ENCODE measurements at regions not wholly inside any gene's neighbourhood (a gene's known extent, or its start where the extent isn't known, plus 50 kb on each side); places are given as distances from the start of the nearest gene placed in this dataset.
"Not testable (repeated sequence)": the region's sequence is repeated elsewhere in the genome, so short reads cannot be mapped to it uniquely, and the experiment has no call there.

- no peaks in the 10 kb centered on the region for H3K27me3 ChIP-seq (ENCODE audit: control insufficient read depth, insufficient read depth, low read length)
- H3K4me3 ChIP-seq (ENCODE audit: low read depth, low read length): no peak overlapping the region
- no peak for DNase-seq (ENCODE audit: low read depth)
- no peak for TF ChIP-seq CTCF (IDR thresholded peaks at IDR 0.05; ENCODE audit: insufficient read depth, low read length, poor library complexity, severe bottlenecking)
- no peaks in the 10 kb centered on the region for H3K36me3 ChIP-seq (ENCODE audit: control insufficient read depth, insufficient read depth, low read length)
Measured at GRCh38 chr2:153268941-153269461, 209.6 kb downstream of the RPRM start.

- H3K4me3 ChIP-seq (ENCODE audit: low read depth, low read length); H3K36me3 ChIP-seq (ENCODE audit: control insufficient read depth, insufficient read depth, low read length); DNase-seq (ENCODE audit: low read depth); H3K27me3 ChIP-seq (ENCODE audit: control insufficient read depth, insufficient read depth, low read length): not testable (repeated sequence)
Measured at GRCh38 chr2:153256876-153257275, 221.7 kb downstream of the RPRM start.

- not testable (repeated sequence) for H3K27me3 ChIP-seq (ENCODE audit: control insufficient read depth, insufficient read depth, low read length); DNase-seq (ENCODE audit: low read depth); H3K4me3 ChIP-seq (ENCODE audit: low read depth, low read length); H3K36me3 ChIP-seq (ENCODE audit: control insufficient read depth, insufficient read depth, low read length)
Measured at GRCh38 chr2:153246636-153247035, 231.9 kb downstream of the RPRM start.

DNA sequence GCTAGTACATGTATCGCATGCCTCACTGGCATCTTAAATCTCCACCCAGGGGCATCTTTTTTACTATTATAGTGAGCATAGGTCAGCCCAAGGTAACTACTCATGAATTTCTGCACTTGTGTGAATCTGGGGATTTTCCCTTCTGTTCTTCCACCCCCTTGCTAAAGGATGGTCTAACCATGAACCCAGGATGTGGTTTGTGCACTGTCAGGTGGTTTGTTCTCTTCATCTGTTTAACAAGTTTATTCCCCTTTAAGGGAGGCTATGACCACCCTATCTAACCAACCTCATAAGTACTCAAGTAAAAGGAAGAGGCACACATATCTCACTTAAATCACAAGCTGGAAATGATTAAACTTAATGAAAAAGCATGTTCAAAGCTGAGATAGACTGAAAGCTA lies 243.0 kb downstream of the RPRM start:
- Histone ChIP-seq H3K36me3 (ENCODE audit: control insufficient read depth, insufficient read depth, low read length) (no peaks in the 10 kb centered on the region), H3K27me3 (ENCODE audit: control insufficient read depth, insufficient read depth, low read length) (no peaks in the 10 kb centered on the region), H3K4me3 (ENCODE audit: low read depth, low read length) (no peak overlapping the region)
- DNase-seq (ENCODE audit: low read depth): no peak
- no peak for TF ChIP-seq CTCF (IDR thresholded peaks at IDR 0.05; ENCODE audit: insufficient read depth, low read length, poor library complexity, severe bottlenecking)

GRCh38 chr2:153232464-153232863 lies 246.1 kb downstream of the RPRM start:
- Histone ChIP-seq H3K27me3 (ENCODE audit: control insufficient read depth, insufficient read depth, low read length) (no peaks in the 10 kb centered on the region), H3K36me3 (ENCODE audit: control insufficient read depth, insufficient read depth, low read length) (no peaks in the 10 kb centered on the region), H3K4me3 (ENCODE audit: low read depth, low read length) (no peak overlapping the region)
- TF ChIP-seq CTCF (IDR thresholded peaks at IDR 0.05; ENCODE audit: insufficient read depth, low read length, poor library complexity, severe bottlenecking): no peak
- no peak for DNase-seq (ENCODE audit: low read depth)

- no peak overlapping the region for H3K4me3 ChIP-seq (ENCODE audit: low read depth, low read length)
- no peaks in the 10 kb centered on the region for H3K27me3 ChIP-seq (ENCODE audit: control insufficient read depth, insufficient read depth, low read length)
- no peak for DNase-seq (ENCODE audit: low read depth)
- TF ChIP-seq CTCF (IDR thresholded peaks at IDR 0.05; ENCODE audit: insufficient read depth, low read length, poor library complexity, severe bottlenecking): no peak
- no peaks in the 10 kb centered on the region for H3K36me3 ChIP-seq (ENCODE audit: control insufficient read depth, insufficient read depth, low read length)
Measured at GRCh38 chr2:153230977-153231376, 247.6 kb downstream of the RPRM start.

DNA sequence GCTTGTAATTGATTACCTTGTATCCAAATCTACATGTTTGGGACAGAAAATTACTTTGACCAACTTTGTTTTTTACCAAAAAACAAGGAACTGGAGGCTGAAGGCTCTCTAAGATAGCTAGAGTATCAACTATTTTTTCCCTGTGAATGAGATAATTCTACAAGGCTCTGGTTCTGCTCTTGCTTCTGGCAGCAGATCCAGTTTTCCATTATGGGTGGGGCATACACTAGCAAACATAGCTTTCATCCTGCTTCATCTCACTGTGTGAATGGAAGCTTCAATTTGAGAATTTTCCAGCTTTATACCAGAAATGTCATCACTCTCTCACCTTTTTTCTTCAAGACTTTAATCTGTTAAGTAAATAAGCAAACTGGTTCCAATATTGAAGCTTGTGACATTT lies 249.7 kb downstream of the RPRM start:
- Histone ChIP-seq H3K36me3 (ENCODE audit: control insufficient read depth, insufficient read depth, low read length) (no peaks in the 10 kb centered on the region), H3K27me3 (ENCODE audit: control insufficient read depth, insufficient read depth, low read length) (no peaks in the 10 kb centered on the region), H3K4me3 (ENCODE audit: low read depth, low read length) (no peak overlapping the region)
- no peak for TF ChIP-seq CTCF (IDR thresholded peaks at IDR 0.05; ENCODE audit: insufficient read depth, low read length, poor library complexity, severe bottlenecking)
- no peak for DNase-seq (ENCODE audit: low read depth)

Measured in kidney epithelial cell (primary cell).